ENCODE measurements at regions not wholly inside any gene's neighbourhood (a gene's known extent, or its start where the extent isn't known, plus 50 kb on each side); places are given as distances from the start of the nearest gene placed in this dataset.

DNA sequence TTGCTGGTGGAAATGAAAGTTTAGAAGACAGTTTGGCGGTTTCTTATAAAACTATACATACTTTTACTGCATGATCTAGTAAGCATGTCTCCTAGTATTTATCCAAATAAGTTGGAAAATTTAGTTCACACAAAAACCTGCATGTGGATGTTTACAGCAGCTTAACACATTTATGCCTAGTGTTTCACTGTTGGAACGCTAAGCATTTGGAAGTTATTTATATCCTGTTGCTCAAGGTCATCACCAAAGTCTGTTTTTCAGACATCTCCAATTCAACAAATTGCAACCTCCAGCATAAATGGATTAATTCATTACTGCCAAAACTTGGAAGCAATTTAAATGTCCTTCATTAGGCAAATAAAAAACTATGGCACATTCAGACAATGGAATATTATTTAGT is 461.8 kb downstream of the SUCLA2 start:
- TF ChIP-seq POLR2A (IDR thresholded peaks at IDR 0.05) (no peak), CTCF (IDR thresholded peaks at IDR 0.05) (no peak)

Measured in heart left ventricle (tissue), 13 donors.